ENCODE measurements at regions not wholly inside any gene's neighbourhood (a gene's known extent, or its start where the extent isn't known, plus 50 kb on each side); places are given as distances from the start of the nearest gene placed in this dataset.

- no peak for TF ChIP-seq EZH2 (IDR thresholded peaks at IDR 0.05; ENCODE audit: borderline replicate concordance, insufficient read depth, low read depth, low read length, poor library complexity, severe bottlenecking)
- TF ChIP-seq CTCF (IDR thresholded peaks at IDR 0.05) = no peak
These were observed 994.0 kb downstream of the TSN start for GRCh38 chr2:122749405-122749804.
